IMR-90 (cell line): ENCODE measurements at regions not wholly inside any gene's neighbourhood (a gene's known extent, or its start where the extent isn't known, plus 50 kb on each side); places are given as distances from the start of the nearest gene placed in this dataset.

Experiments used
- ATAC-seq: fragments of 200-7000 bp; cut with Tn5 transposase; 2 replicates; pipeline ENCODE4 v1.9.1; 2020; ENCODE audit warnings: low read depth, mild to moderate bottlenecking, moderate library complexity
- BruUV-seq: library from RNA; stranded (reverse); fragments of 400-500 nt; replicated peaks from 2 replicates; lab custom pipeline; 2021; lab: Mats Ljungman, UMichigan
- CTCF ChIA-PET: fragments of 300-600 bp; formaldehyde crosslinking; extraction: SDS; loops from one replicate; lab custom pipeline; 2021; ENCODE audit warnings: antibody characterized with exemption; lab: Yijun Ruan, JAX
- POLR2A ChIA-PET: fragments of 300-600 bp; sonication (Branson Sonifier 250); formaldehyde crosslinking; loops from one replicate; lab custom pipeline; 2022; ENCODE audit warnings: antibody characterized with exemption; ENCODE audit not compliant: unreplicated experiment; lab: Charles Lee
- DNase-seq: peaks from one replicate; pipeline ENCODE4 v3.0.0; 2013
- H2AFZ ChIP-seq: replicated peaks from 2 replicates; pipeline ENCODE3; 2013; ENCODE audit warnings: low read length, mild to moderate bottlenecking; ENCODE audit not compliant: poor library complexity
- H2AK5ac ChIP-seq: 2 replicates; pipeline ENCODE4 v1.6.1; 2013; ENCODE audit warnings: low read depth, low read length, inconsistent platforms
- H2AK9ac ChIP-seq: replicated peaks from 2 replicates; pipeline ENCODE3; 2013; ENCODE audit warnings: mild to moderate bottlenecking, low read depth, low read length, moderate library complexity; ENCODE audit not compliant: poor library complexity
- H2BK120ac ChIP-seq: 2 replicates; pipeline ENCODE4 v1.6.1; 2013; ENCODE audit warnings: low read depth, low read length, inconsistent platforms
- H2BK15ac ChIP-seq: 3 replicates; pipeline ENCODE4 v1.6.1; 2013; ENCODE audit warnings: low read depth, low read length, inconsistent platforms
- H2BK20ac ChIP-seq: 2 replicates; pipeline ENCODE4 v1.6.1; 2013; ENCODE audit warnings: low read depth, mild to moderate bottlenecking, inconsistent platforms, low read length, moderate library complexity
- H2BK5ac ChIP-seq: 2 replicates; pipeline ENCODE4 v1.6.1; 2013; ENCODE audit warnings: mild to moderate bottlenecking, low read depth, low read length, inconsistent platforms; ENCODE audit not compliant: poor library complexity, severe bottlenecking
- H3K14ac ChIP-seq: replicated peaks from 2 replicates; pipeline ENCODE4 v1.6.1; 2013; ENCODE audit warnings: low read depth, low read length, inconsistent platforms
- H3K18ac ChIP-seq: 2 replicates; pipeline ENCODE4 v1.6.1; 2013; ENCODE audit warnings: low read depth, low read length, control low read depth
- H3K23ac ChIP-seq: 2 replicates; pipeline ENCODE4 v1.6.1; 2013; ENCODE audit warnings: low read depth, low read length, inconsistent platforms
- H3K27ac ChIP-seq: 2 replicates; pipeline ENCODE4 v1.5.1; 2013; ENCODE audit warnings: mild to moderate bottlenecking, control low read depth, low read length; ENCODE audit not compliant: insufficient read depth
- H3K27me3 ChIP-seq: 2 replicates; pipeline ENCODE4 v1.6.1; 2013; ENCODE audit warnings: low read length; ENCODE audit not compliant: control insufficient read depth, insufficient read depth
- H3K36me3 ChIP-seq: 2 replicates; pipeline ENCODE4 v1.6.1; 2013; ENCODE audit warnings: low read length, mixed read lengths; ENCODE audit not compliant: control insufficient read depth, insufficient read depth
- H3K4ac ChIP-seq: 2 replicates; pipeline ENCODE4 v1.6.1; 2013; ENCODE audit warnings: low read depth, low read length, inconsistent platforms
- H3K4me1 ChIP-seq: 2 replicates; pipeline ENCODE4 v1.6.1; 2013; ENCODE audit warnings: low read length, mixed read lengths; ENCODE audit not compliant: control insufficient read depth, insufficient read depth
- H3K4me2 ChIP-seq: 2 replicates; pipeline ENCODE4 v1.6.1; 2013; ENCODE audit warnings: low read depth, mild to moderate bottlenecking, control low read depth, low read length, moderate library complexity
- H3K4me3 ChIP-seq: 2 replicates; pipeline ENCODE4 v1.5.1; 2013; ENCODE audit warnings: low read depth, mild to moderate bottlenecking, control low read depth, low read length, moderate library complexity; ENCODE audit not compliant: insufficient read depth
- H3K56ac ChIP-seq: 2 replicates; pipeline ENCODE4 v1.6.1; 2013; ENCODE audit warnings: low read length, inconsistent platforms; ENCODE audit not compliant: insufficient read depth; ENCODE audit errors: extremely low read depth
- H3K79me1 ChIP-seq, 2 experiments: 2 replicates each; pipeline ENCODE4 v1.6.1; 2013; ENCODE audit warnings: low read length in 2 of 2, inconsistent platforms in 1 of 2, low read depth in 1 of 2
- H3K9ac ChIP-seq: 2 replicates; pipeline ENCODE4 v1.6.1; 2013; ENCODE audit warnings: low read depth, low read length, control low read depth
- H3K9me1 ChIP-seq: 2 replicates; pipeline ENCODE4 v1.6.1; 2013; ENCODE audit warnings: low read length, inconsistent platforms; ENCODE audit not compliant: insufficient read depth
- H3K9me3 ChIP-seq: 2 replicates; pipeline ENCODE4 v1.6.1; 2013; ENCODE audit warnings: low read length; ENCODE audit not compliant: control insufficient read depth, insufficient read depth
- H4K20me1 ChIP-seq: 2 replicates; pipeline ENCODE4 v1.6.1; 2013; ENCODE audit warnings: low read length, inconsistent platforms; ENCODE audit not compliant: insufficient read depth
- H4K5ac ChIP-seq: 2 replicates; pipeline ENCODE4 v1.6.1; 2013; ENCODE audit warnings: mild to moderate bottlenecking, low read depth, low read length, control low read depth
- H4K8ac ChIP-seq, 2 experiments: 2 replicates each; pipeline ENCODE4 v1.6.1; 2013; ENCODE audit warnings: low read depth in 2 of 2, low read length in 2 of 2, control low read depth in 1 of 2, inconsistent platforms in 1 of 2
- H4K91ac ChIP-seq: 2 replicates; pipeline ENCODE4 v1.6.1; 2013; ENCODE audit warnings: low read depth, low read length, inconsistent platforms; ENCODE audit not compliant: insufficient read depth
- BHLHE40 ChIP-seq: fragments of 150-350 bp; IDR thresholded peaks from 2 replicates; pipeline ENCODE4 v1.6.1; 2016; ENCODE audit warnings: mild to moderate bottlenecking, low read depth, low read length
- CEBPB ChIP-seq: IDR thresholded peaks from 2 replicates; pipeline ENCODE4 v1.6.1; 2012; ENCODE audit warnings: low read depth, low read length, improper control_type of control experiment
- CHD1 ChIP-seq: IDR thresholded peaks from 2 replicates; pipeline ENCODE4 v1.6.1; 2012; ENCODE audit warnings: low read depth, low read length, improper control_type of control experiment
- CTCF ChIP-seq: conservative IDR thresholded peaks from 2 replicates; pipeline ENCODE4 v1.5.1; 2012; ENCODE audit warnings: mild to moderate bottlenecking, low read depth, low read length, improper control_type of control experiment
- ELK1 ChIP-seq: fragments of 150-350 bp; IDR thresholded peaks from 2 replicates; pipeline ENCODE4 v1.6.1; 2016; ENCODE audit warnings: low read depth, mild to moderate bottlenecking, low read length, moderate library complexity, borderline replicate concordance
- FOS ChIP-seq: fragments of 150-350 bp; IDR thresholded peaks from 2 replicates; pipeline ENCODE4 v1.6.1; 2016; ENCODE audit warnings: low read depth, low read length
- MAFK ChIP-seq: IDR thresholded peaks from 2 replicates; pipeline ENCODE4 v1.6.1; 2012; ENCODE audit warnings: low read depth, low read length, improper control_type of control experiment
- MXI1 ChIP-seq: IDR thresholded peaks from 2 replicates; pipeline ENCODE4 v1.6.1; 2012; ENCODE audit warnings: low read depth, mild to moderate bottlenecking, low read length, moderate library complexity, borderline replicate concordance
- NFE2L2 ChIP-seq: fragments of 150-350 bp; IDR thresholded peaks from 2 replicates; pipeline ENCODE4 v1.6.1; 2016; ENCODE audit warnings: low read depth, mild to moderate bottlenecking, low read length
- POLR2A ChIP-seq: IDR thresholded peaks from 2 replicates; pipeline ENCODE4 v1.6.1; 2012; ENCODE audit warnings: mild to moderate bottlenecking, low read depth, low read length
- RAD21 ChIP-seq: IDR thresholded peaks from 2 replicates; pipeline ENCODE4 v1.6.1; 2012; ENCODE audit warnings: low read length, improper control_type of control experiment
- RCOR1 ChIP-seq: IDR thresholded peaks from 2 replicates; pipeline ENCODE4 v1.6.1; 2012; ENCODE audit warnings: mild to moderate bottlenecking, low read length, improper control_type of control experiment; ENCODE audit not compliant: insufficient replicate concordance
- RFX5 ChIP-seq: IDR thresholded peaks from 2 replicates; pipeline ENCODE4 v1.8.0; 2012; ENCODE audit warnings: low read depth, mild to moderate bottlenecking, low read length, moderate library complexity
- SMC3 ChIP-seq: fragments of 150-350 bp; IDR thresholded peaks from 2 replicates; pipeline ENCODE4 v1.6.1; 2016; ENCODE audit warnings: low read depth, mild to moderate bottlenecking, antibody characterized with exemption, low read length, moderate library complexity
- WGBS, 2 experiments: methylation state at CpG; one replicate each; pipeline versions ENCODE4 v1.1.5 to v1.1.7; 2013; ENCODE audit warnings: missing lambda C conversion rate in 2 of 2; ENCODE audit not compliant: insufficient read length in 1 of 2; ENCODE audit errors: extremely low coverage in 2 of 2; 5-methylcytosine and 5-hydroxymethylcytosine counted together
- dilution Hi-C: fragments of 300-500 bp; cut with HindIII; formaldehyde crosslinking; loops from one replicate; pipeline ENCODE4 v1.14.3; 2018; ENCODE audit warnings: low sequenced_read_pairs; ENCODE audit not compliant: unreplicated experiment
- in situ Hi-C: fragments of 300-500 bp; cut with MboI; formaldehyde crosslinking; loops from 3 replicates; pipeline ENCODE4 v1.14.3; 2019; ENCODE audit warnings: low sequenced_read_pairs, inconsistent platforms, mixed read lengths
- intact Hi-C: fragments of 100-400 bp; cut with micrococcal nuclease; formaldehyde crosslinking; loops from 2 replicates; pipeline ENCODE4 v1.10.0; 2022

GRCh38 chr19:56946159-56946558 lies 105.6 kb upstream of the PEG3 start:
- Histone ChIP-seq H3K79me1 (no peaks in the 10 kb centered on the region), H3K9me3 (peaks cover 27% of the 10 kb centered on the region), H3K27me3 (no peaks in the 10 kb centered on the region), H3K56ac (no peak overlapping the region), H2AK9ac (no peak overlapping the region), H4K8ac (no peak overlapping the region), H2AK5ac (no peak overlapping the region), H3K18ac (no peak overlapping the region), H3K4me1 (no peaks in the 10 kb centered on the region), H3K4me3 (no peak overlapping the region), H3K14ac (no peak overlapping the region), H2BK15ac (no peak overlapping the region), H3K4ac (no peak overlapping the region), H2BK120ac (no peak overlapping the region), H3K4me2 (no peak overlapping the region), H4K20me1 (no peaks in the 10 kb centered on the region), H3K36me3 (no peaks in the 10 kb centered on the region), H2AFZ (no peak overlapping the region), H3K9ac (no peak overlapping the region), H4K5ac (no peak overlapping the region), H4K91ac (no peak overlapping the region), H2BK20ac (no peak overlapping the region), H2BK5ac (no peak overlapping the region), H3K23ac (no peak overlapping the region), H3K9me1 (no peaks in the 10 kb centered on the region), H3K27ac (no peak overlapping the region)
- no TSS peak for BruUV-seq
- dilution Hi-C loops (no loop called here), in situ Hi-C loops (no loop called here), intact Hi-C loops (no loop called here)
- DNase-seq (no peak), ATAC-seq (no peak)
- CTCF ChIA-PET: no interaction called here
- TF ChIP-seq RCOR1: no peak
- TF ChIP-seq SMC3: no peak
- TF ChIP-seq CEBPB: no peak
- TF ChIP-seq BHLHE40: no peak
- no peak for TF ChIP-seq CTCF
- TF ChIP-seq RAD21: no peak
- no peak for TF ChIP-seq NFE2L2
- no peak for TF ChIP-seq MAFK
- no peak for TF ChIP-seq MXI1
- no peak for TF ChIP-seq FOS
- TF ChIP-seq POLR2A: no peak
- TF ChIP-seq ELK1: no peak
- no peak for TF ChIP-seq RFX5
- no peak for TF ChIP-seq CHD1
- POLR2A ChIA-PET: no interaction called here
- WGBS, 2 experiments: no CpG with 5 or more reads among the region's 6 CpGs
